PC-3 (cell line): ENCODE measurements at regions not wholly inside any gene's neighbourhood (a gene's known extent, or its start where the extent isn't known, plus 50 kb on each side); places are given as distances from the start of the nearest gene placed in this dataset.

Experiments
- ATAC-seq: fragments of 200-7000 bp; cut with Tn5 transposase; 2 replicates; pipeline ENCODE4 v1.9.1; 2020; ENCODE audit warnings: mild to moderate bottlenecking, moderate library complexity
- BruUV-seq: library from RNA; stranded (reverse); fragments of 400-500 nt; replicated peaks from 2 replicates; lab custom pipeline; 2021; lab: Mats Ljungman, UMichigan
- CTCF ChIA-PET: fragments of 300-600 bp; sonication (Branson Sonifier 250); formaldehyde crosslinking; loops from one replicate; lab custom pipeline; 2022; ENCODE audit warnings: antibody characterized with exemption; lab: Charles Lee
- POLR2A ChIA-PET: fragments of 300-600 bp; sonication (Branson Sonifier 250); formaldehyde crosslinking; loops from one replicate; lab custom pipeline; 2022; ENCODE audit warnings: antibody characterized with exemption; ENCODE audit not compliant: unreplicated experiment; lab: Charles Lee
- DNase-seq: peaks from one replicate; pipeline ENCODE4 v3.0.0-alpha.2; 2015
- H2AFZ ChIP-seq: fragments of 300-600 bp; sonication (generic); 2 replicates; pipeline ENCODE4 v1.6.0; 2016; ENCODE audit warnings: antibody characterized with exemption, low read length
- H3F3A ChIP-seq: fragments of 300-600 bp; sonication (generic); one replicate; pipeline ENCODE4 v1.6.0; 2017; ENCODE audit warnings: antibody characterized with exemption, low read length, control low read depth, mild to moderate bottlenecking; ENCODE audit not compliant: unreplicated experiment
- H3K27ac ChIP-seq: fragments of 300-600 bp; sonication (generic); 2 replicates; pipeline ENCODE4 v1.5.1; 2016; ENCODE audit warnings: mild to moderate bottlenecking, low read length
- H3K27me3 ChIP-seq: fragments of 300-600 bp; sonication (generic); 2 replicates; pipeline ENCODE4 v1.6.1; 2016; ENCODE audit warnings: low read length, mixed read lengths
- H3K36me3 ChIP-seq: fragments of 300-600 bp; sonication (generic); 2 replicates; pipeline ENCODE4 v1.6.1; 2016; ENCODE audit warnings: low read depth, mixed run types, low read length, mixed read lengths
- H3K4me1 ChIP-seq: fragments of 300-600 bp; sonication (generic); 2 replicates; pipeline ENCODE4 v1.5.1; 2016; ENCODE audit warnings: low read length; ENCODE audit not compliant: insufficient read depth
- H3K4me2 ChIP-seq: fragments of 300-600 bp; sonication (generic); 2 replicates; pipeline ENCODE4 v1.6.0; 2016; ENCODE audit warnings: low read length
- H3K4me3 ChIP-seq: fragments of 300-600 bp; sonication (generic); 2 replicates; pipeline ENCODE4 v1.5.1; 2016; ENCODE audit warnings: mild to moderate bottlenecking, low read length, mixed read lengths
- H3K79me2 ChIP-seq: fragments of 300-600 bp; sonication (generic); 2 replicates; pipeline ENCODE4 v1.6.1; 2017; ENCODE audit warnings: low read length, mixed read lengths
- H3K9ac ChIP-seq: fragments of 300-600 bp; sonication (generic); 2 replicates; pipeline ENCODE4 v1.6.0; 2016; ENCODE audit warnings: mild to moderate bottlenecking, low read length
- H3K9me2 ChIP-seq: fragments of 300-600 bp; sonication (generic); replicated peaks from 2 replicates; pipeline ENCODE4 v1.6.1; 2016; ENCODE audit warnings: mixed run types, low read length, mixed read lengths
- H3K9me3 ChIP-seq: fragments of 300-600 bp; sonication (generic); 2 replicates; pipeline ENCODE4 v1.6.1; 2016; ENCODE audit warnings: low read length, mixed read lengths
- H4K20me1 ChIP-seq: fragments of 300-600 bp; sonication (generic); 2 replicates; pipeline ENCODE4 v1.6.1; 2016; ENCODE audit warnings: low read length, mixed read lengths
- CTCF ChIP-seq: fragments of 300-600 bp; sonication (generic); conservative IDR thresholded peaks from 2 replicates; pipeline ENCODE4 v1.5.1; 2017; ENCODE audit warnings: antibody characterized with exemption, low read depth, mild to moderate bottlenecking, low read length
- EZH2 ChIP-seq: fragments of 300-600 bp; sonication (generic); IDR thresholded peaks from one replicate; pipeline ENCODE4 v1.6.1; 2017; ENCODE audit warnings: antibody characterized with exemption, mild to moderate bottlenecking, low read length; ENCODE audit not compliant: unreplicated experiment
- EZH2phosphoT487 ChIP-seq: fragments of 300-600 bp; sonication (generic); IDR thresholded peaks from 2 replicates; pipeline ENCODE4 v1.6.1; 2018; ENCODE audit warnings: mild to moderate bottlenecking, antibody characterized with exemption, low read length, borderline replicate concordance
- intact Hi-C: fragments of 100-400 bp; cut with micrococcal nuclease; formaldehyde crosslinking; loops from 2 replicates; pipeline ENCODE4 v1.9.0; 2023

- POLR2A ChIA-PET = interaction anchor here (0.6 kb wide), 1 partner anchor 77 kb away, joined by 7 read pairs; no protein-coding TSS in a partner anchor
- no peak for ATAC-seq
- no peaks in the 10 kb centered on the region for H4K20me1 ChIP-seq
- no peak overlapping the region for H3K27ac ChIP-seq
- no peaks in the 10 kb centered on the region for H3K36me3 ChIP-seq
- CTCF ChIA-PET = no interaction called here
- no peaks in the 10 kb centered on the region for H3F3A ChIP-seq
- no peaks in the 10 kb centered on the region for H3K27me3 ChIP-seq
- H3K4me1 ChIP-seq = no peaks in the 10 kb centered on the region
- H3K4me3 ChIP-seq = no peak overlapping the region
- no TSS peak for BruUV-seq
- H3K79me2 ChIP-seq = no peaks in the 10 kb centered on the region
- no peak overlapping the region for H3K4me2 ChIP-seq
- no peaks in the 10 kb centered on the region for H3K9me2 ChIP-seq
- DNase-seq = no peak
- no peak overlapping the region for H3K9ac ChIP-seq
- intact Hi-C loops = no loop called here
- TF ChIP-seq EZH2 (no peak), CTCF (no peak), EZH2phosphoT487 (no peak)
- H2AFZ ChIP-seq = no peak overlapping the region
- no peaks in the 10 kb centered on the region for H3K9me3 ChIP-seq
Observed at GRCh38 chr10:43774234-43774769, 125.6 kb upstream of the ZNF32 start.

GRCh38 chr10:43773736-43774135 is 125.1 kb upstream of the ZNF32 start:
- Histone ChIP-seq H3F3A (no peaks in the 10 kb centered on the region), H3K27ac (no peak overlapping the region), H3K36me3 (no peaks in the 10 kb centered on the region), H3K9me3 (no peaks in the 10 kb centered on the region), H3K79me2 (no peaks in the 10 kb centered on the region), H4K20me1 (no peaks in the 10 kb centered on the region), H3K4me2 (no peak overlapping the region), H2AFZ (no peak overlapping the region), H3K27me3 (no peaks in the 10 kb centered on the region), H3K9me2 (no peaks in the 10 kb centered on the region), H3K4me1 (no peaks in the 10 kb centered on the region), H3K4me3 (no peak overlapping the region), H3K9ac (no peak overlapping the region)
- intact Hi-C loops = no loop called here
- no TSS peak for BruUV-seq
- ChIA-PET POLR2A (interaction anchor here (0.6 kb wide), 1 partner anchor 78 kb away, joined by 7 read pairs; no protein-coding TSS in a partner anchor), CTCF (no interaction called here)
- DNase-seq (no peak), ATAC-seq (0 out of 2 replicates have a peak, but pooled peaks have one; percentile 24)
- TF ChIP-seq CTCF = no peak
- TF ChIP-seq EZH2 = no peak
- TF ChIP-seq EZH2phosphoT487 = no peak

GRCh38 chr10:43772171-43772570 is 123.5 kb upstream of the ZNF32 start:
- ChIA-PET POLR2A (no interaction called here), CTCF (no interaction called here)
- no TSS peak for BruUV-seq
- H3K27me3 ChIP-seq = no peaks in the 10 kb centered on the region
- no peak overlapping the region for H3K4me3 ChIP-seq
- no peak overlapping the region for H3K9ac ChIP-seq
- H3K4me1 ChIP-seq = no peaks in the 10 kb centered on the region
- H3K79me2 ChIP-seq = no peaks in the 10 kb centered on the region
- TF ChIP-seq EZH2 (no peak), CTCF (no peak), EZH2phosphoT487 (no peak)
- H3K4me2 ChIP-seq = no peak overlapping the region
- no peak overlapping the region for H3K27ac ChIP-seq
- no peaks in the 10 kb centered on the region for H4K20me1 ChIP-seq
- intact Hi-C loops = no loop called here
- H3F3A ChIP-seq = no peaks in the 10 kb centered on the region
- no peaks in the 10 kb centered on the region for H3K9me3 ChIP-seq
- no peak overlapping the region for H2AFZ ChIP-seq
- DNase-seq (no peak), ATAC-seq (no peak)
- no peaks in the 10 kb centered on the region for H3K9me2 ChIP-seq
- H3K36me3 ChIP-seq = no peaks in the 10 kb centered on the region
